Subcutaneous abdominal adipose tissue (tissue), 5 donors: ENCODE measurements at regions not wholly inside any gene's neighbourhood (a gene's known extent, or its start where the extent isn't known, plus 50 kb on each side); places are given as distances from the start of the nearest gene placed in this dataset.

Experiments used
- H3K27ac ChIP-seq: one replicate; pipeline ENCODE4 v1.7.0; 2013; ENCODE audit warnings: low read depth, mild to moderate bottlenecking, inconsistent platforms, low read length, moderate library complexity
- H3K27me3 ChIP-seq, 5 donors: one replicate each; pipeline ENCODE4 v1.7.0; 2013; ENCODE audit warnings: low read length in 5 of 5, inconsistent platforms in 1 of 5; ENCODE audit not compliant: control insufficient read depth in 5 of 5, insufficient read depth in 4 of 5
- H3K36me3 ChIP-seq, 5 donors: one replicate each; pipeline ENCODE4 v1.7.0; 2013; ENCODE audit warnings: low read length in 5 of 5; ENCODE audit not compliant: control insufficient read depth in 5 of 5, insufficient read depth in 5 of 5
- H3K4me1 ChIP-seq, 5 donors: one replicate each; pipeline ENCODE4 v1.7.0; 2013; ENCODE audit warnings: low read length in 5 of 5, mild to moderate bottlenecking in 3 of 5, moderate library complexity in 1 of 5; ENCODE audit not compliant: control insufficient read depth in 5 of 5, insufficient read depth in 5 of 5
- H3K4me3 ChIP-seq, 5 donors: one replicate each; pipeline ENCODE4 v1.7.0; 2013; ENCODE audit warnings: low read length in 5 of 5, low read depth in 1 of 5
- H3K9ac ChIP-seq, 5 donors: one replicate each; pipeline ENCODE4 v1.7.0; 2013; ENCODE audit warnings: low read length in 5 of 5, mild to moderate bottlenecking in 4 of 5, moderate library complexity in 3 of 5
- H3K9me3 ChIP-seq, 5 donors: one replicate each; pipeline ENCODE4 v1.7.0; 2013; ENCODE audit warnings: low read length in 5 of 5; ENCODE audit not compliant: control insufficient read depth in 5 of 5
- donor health status: healthy.
- donor health status: healthy.
- donor health status: healthy.
- donor health status: healthy.
- donor health status: healthy.

GRCh38 chr12:105610459-105610858 lies 280.0 kb downstream of the C12orf75 start:
- no peak overlapping the region for H3K4me3 ChIP-seq
- no peaks in the 10 kb centered on the region for H3K36me3 ChIP-seq
- H3K27me3 ChIP-seq = no peaks in the 10 kb centered on the region

GRCh38 chr12:105611340-105611739 lies 280.8 kb downstream of the C12orf75 start:
- Histone ChIP-seq H3K4me3 (no peak overlapping the region), H3K27ac (no peak overlapping the region), H3K36me3 (no peaks in the 10 kb centered on the region), H3K9ac (no peak overlapping the region), H3K27me3 (no peaks in the 10 kb centered on the region), H3K9me3 (no peaks in the 10 kb centered on the region), H3K4me1 (peaks cover 0 to 7% (median 5%) of the 10 kb centered on the region in 5 donors)

More at GRCh38 chr12:105610459-105610858, 280.0 kb downstream of the C12orf75 start:
- no peak overlapping the region for H3K9ac ChIP-seq
- H3K4me1 ChIP-seq = peaks cover 0 to 7% (median 5%) of the 10 kb centered on the region in 5 donors
- no peak overlapping the region for H3K27ac ChIP-seq
- no peaks in the 10 kb centered on the region for H3K9me3 ChIP-seq

- Histone ChIP-seq H3K9me3 (no peaks in the 10 kb centered on the region), H3K27me3 (no peaks in the 10 kb centered on the region), H3K4me1 (peaks cover 0 to 7% (median 5%) of the 10 kb centered on the region in 5 donors), H3K9ac (no peak overlapping the region), H3K36me3 (no peaks in the 10 kb centered on the region), H3K4me3 (no peak overlapping the region), H3K27ac (no peak overlapping the region)
These were observed 282.8 kb downstream of the C12orf75 start for GRCh38 chr12:105613269-105613668.

- no peaks in the 10 kb centered on the region for H3K36me3 ChIP-seq
These were observed 283.4 kb downstream of the C12orf75 start for GRCh38 chr12:105613887-105614286.

GRCh38 chr12:105616971-105617540 lies 286.6 kb downstream of the C12orf75 start:
- Histone ChIP-seq H3K27ac (no peak overlapping the region), H3K9me3 (no peaks in the 10 kb centered on the region), H3K4me1 (no peaks in the 10 kb centered on the region), H3K36me3 (no peaks in the 10 kb centered on the region), H3K27me3 (no peaks in the 10 kb centered on the region), H3K4me3 (no peak overlapping the region), H3K9ac (no peak overlapping the region)

More at GRCh38 chr12:105613887-105614286, 283.4 kb downstream of the C12orf75 start:
- H3K27me3 ChIP-seq = no peaks in the 10 kb centered on the region
- H3K9me3 ChIP-seq = no peaks in the 10 kb centered on the region
- no peak overlapping the region for H3K27ac ChIP-seq
- no peak overlapping the region for H3K9ac ChIP-seq
- H3K4me3 ChIP-seq = no peak overlapping the region
- peaks cover 0 to 7% (median 5%) of the 10 kb centered on the region in 5 donors for H3K4me1 ChIP-seq

- H3K36me3 ChIP-seq = no peaks in the 10 kb centered on the region
- no peaks in the 10 kb centered on the region for H3K27me3 ChIP-seq
- H3K9ac ChIP-seq = no peak overlapping the region
- no peak overlapping the region for H3K27ac ChIP-seq
- H3K4me1 ChIP-seq = no peaks in the 10 kb centered on the region
- no peaks in the 10 kb centered on the region for H3K9me3 ChIP-seq
- no peak overlapping the region for H3K4me3 ChIP-seq
These were observed 291.7 kb downstream of the C12orf75 start for GRCh38 chr12:105622220-105622619.

GRCh38 chr12:105622846-105623736 lies 292.6 kb downstream of the C12orf75 start:
- Histone ChIP-seq H3K9me3 (no peaks in the 10 kb centered on the region), H3K4me3 (no peak overlapping the region), H3K36me3 (no peaks in the 10 kb centered on the region), H3K9ac (no peak overlapping the region), H3K27ac (no peak overlapping the region), H3K27me3 (no peaks in the 10 kb centered on the region), H3K4me1 (no peaks in the 10 kb centered on the region)

GRCh38 chr12:105626653-105627052 lies 296.2 kb downstream of the C12orf75 start:
- H3K4me3 ChIP-seq = no peak overlapping the region
- no peak overlapping the region for H3K9ac ChIP-seq
- no peak overlapping the region for H3K27ac ChIP-seq
- no peaks in the 10 kb centered on the region for H3K36me3 ChIP-seq
- H3K4me1 ChIP-seq = no peaks in the 10 kb centered on the region
- no peaks in the 10 kb centered on the region for H3K9me3 ChIP-seq
- no peaks in the 10 kb centered on the region for H3K27me3 ChIP-seq

- Histone ChIP-seq H3K4me3 (no peak overlapping the region), H3K4me1 (no peaks in the 10 kb centered on the region), H3K9me3 (peaks cover 2 to 27% (median 17%) of the 10 kb centered on the region in 5 donors), H3K36me3 (no peaks in the 10 kb centered on the region), H3K27ac (no peak overlapping the region), H3K9ac (no peak overlapping the region), H3K27me3 (no peaks in the 10 kb centered on the region)
These were observed 307.0 kb downstream of the C12orf75 start for GRCh38 chr12:105637470-105637869.

- H3K4me1 ChIP-seq = peaks cover 0 to 7% (median 0%) of the 10 kb centered on the region in 5 donors
- no peaks in the 10 kb centered on the region for H3K36me3 ChIP-seq
- H3K9me3 ChIP-seq = peaks cover 2 to 25% (median 17%) of the 10 kb centered on the region in 5 donors
- H3K9ac ChIP-seq = no peak overlapping the region
- no peak overlapping the region for H3K4me3 ChIP-seq
- H3K27me3 ChIP-seq = no peaks in the 10 kb centered on the region
- H3K27ac ChIP-seq = no peak overlapping the region
These were observed 310.3 kb downstream of the C12orf75 start for GRCh38 chr12:105640761-105641160.
